Cerebellar cortex (tissue), 1 donor: ENCODE measurements at regions not wholly inside any gene's neighbourhood (a gene's known extent, or its start where the extent isn't known, plus 50 kb on each side); places are given as distances from the start of the nearest gene placed in this dataset.

Experiments
- DNase-seq: peaks from one replicate; pipeline ENCODE4 v3.0.0-alpha.2; 2015; ENCODE audit warnings: low spot score

DNA sequence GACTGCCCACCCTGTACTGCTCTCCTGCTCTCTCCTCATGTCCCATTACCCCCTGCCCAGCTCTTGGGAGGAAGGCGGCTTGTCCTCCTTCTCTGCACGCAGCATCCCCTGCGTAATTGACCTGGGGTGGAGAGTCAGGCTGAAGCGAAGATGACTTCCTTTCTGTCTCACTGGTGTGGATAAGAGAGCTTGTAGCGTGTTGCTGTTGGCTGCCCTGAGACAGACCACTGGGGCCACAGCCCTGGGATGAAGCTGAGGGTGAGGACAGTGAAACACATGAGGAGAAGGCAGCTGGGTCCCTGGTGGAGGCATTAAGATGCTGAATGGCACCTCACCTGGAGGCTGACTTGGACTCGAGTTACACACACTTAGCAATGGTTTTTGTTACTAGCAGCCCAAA, 310.3 kb upstream of the ZNF32 start:
- no peak for DNase-seq

DNA sequence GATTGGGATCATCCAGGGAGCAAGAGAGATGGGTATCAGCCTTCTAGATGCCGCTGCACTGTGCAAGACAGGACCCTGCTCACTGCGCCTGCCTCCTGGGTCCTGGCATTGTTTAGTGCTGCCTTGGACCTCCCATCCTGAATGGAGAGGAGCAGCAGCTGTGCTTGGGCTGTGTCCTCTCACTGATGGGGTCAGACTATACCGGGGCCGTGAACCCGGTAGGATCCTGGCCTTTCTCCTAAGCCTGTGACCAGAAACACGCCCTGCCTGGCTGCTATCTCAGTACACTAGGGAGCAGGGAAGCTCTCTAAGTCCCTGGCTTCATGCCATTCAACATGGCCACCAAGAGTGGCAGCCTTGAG, 309.4 kb upstream of the ZNF32 start:
- DNase-seq = no peak

DNA sequence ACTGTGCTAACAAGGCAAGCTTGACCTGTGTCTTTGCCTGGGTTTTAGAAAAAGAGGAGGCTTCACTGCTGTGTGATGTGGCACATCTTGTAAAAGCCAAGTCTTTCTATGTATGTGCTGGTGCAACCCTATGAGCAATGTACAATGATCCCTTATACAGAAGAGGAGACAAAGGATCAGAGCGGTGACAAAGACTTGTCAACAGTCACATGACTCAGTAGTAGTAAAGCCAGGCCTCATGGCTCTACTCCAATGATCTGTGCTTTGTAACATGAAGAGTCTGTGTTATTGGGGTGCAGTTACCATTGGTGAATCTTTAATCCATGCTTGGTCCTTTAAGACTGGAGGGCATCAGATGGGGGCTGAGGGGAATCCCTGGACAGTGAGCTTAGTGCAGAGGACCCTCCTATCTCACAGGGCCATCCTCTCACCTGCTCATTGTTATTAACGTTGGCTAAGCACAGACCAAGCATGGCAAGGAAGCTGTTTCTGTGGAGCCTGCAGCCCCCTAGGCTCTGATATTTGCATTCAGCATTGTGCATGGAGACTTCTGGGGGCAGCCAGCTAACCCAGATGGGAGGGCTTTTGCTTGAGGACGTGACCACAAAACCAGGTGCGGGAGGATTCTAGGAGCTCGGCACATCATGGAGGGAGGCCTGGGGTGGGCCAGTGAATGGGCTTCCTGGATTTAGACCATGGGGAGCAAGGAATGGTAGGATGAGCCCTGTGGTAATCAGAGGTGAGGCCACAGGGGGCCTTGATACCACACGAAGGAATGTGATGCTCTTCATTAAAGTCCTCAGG, 308.8 kb upstream of the ZNF32 start:
- DNase-seq = no peak

DNA sequence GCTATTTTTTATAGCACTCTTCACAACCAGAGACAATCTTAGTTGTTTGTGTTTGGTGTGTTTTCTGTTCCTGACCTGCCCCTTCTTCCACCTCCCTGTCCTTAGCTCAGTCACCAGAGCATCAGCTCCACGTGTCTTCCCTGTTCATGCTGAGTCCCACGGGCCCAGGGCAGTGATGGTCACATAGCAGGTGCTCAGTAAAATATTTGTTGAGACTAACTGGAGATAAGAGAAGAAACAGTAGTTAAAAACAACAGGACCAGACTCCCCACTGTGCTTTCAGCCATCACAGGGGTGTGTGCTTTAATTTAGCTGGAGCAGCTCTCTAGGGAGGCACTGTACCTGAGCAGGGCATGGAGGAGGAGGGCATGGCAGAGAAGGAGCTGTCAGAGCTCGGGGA, 307.3 kb upstream of the ZNF32 start:
- no peak for DNase-seq

DNA sequence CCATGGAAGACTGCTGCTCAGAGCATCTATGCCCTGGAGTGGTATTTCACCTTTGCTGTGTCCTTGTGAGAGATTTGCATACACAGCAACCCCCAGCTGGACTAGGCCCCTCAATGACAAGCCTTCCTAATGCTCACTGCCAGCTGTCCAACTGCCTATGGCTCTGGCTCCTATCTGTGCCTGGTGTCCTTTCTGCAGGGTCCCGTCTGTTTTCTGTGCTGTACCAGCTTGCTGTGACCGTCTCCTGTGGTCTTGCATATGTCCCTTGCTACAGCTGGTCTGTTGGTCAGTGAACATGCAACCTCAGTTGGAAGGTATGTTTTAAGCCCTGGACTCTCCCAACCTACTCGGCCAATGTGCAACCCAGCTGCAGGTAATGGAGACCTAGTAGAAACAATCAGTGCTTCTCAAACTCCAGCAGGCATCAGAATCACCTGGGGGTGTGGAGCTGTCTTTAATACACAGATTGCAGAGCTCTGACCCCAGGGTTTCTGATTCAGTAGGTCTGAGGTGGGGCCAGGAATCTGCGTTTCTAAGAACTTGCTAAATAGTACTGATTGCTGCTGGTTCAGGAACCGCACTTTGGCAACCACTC, 306.4 kb upstream of the ZNF32 start:
- DNase-seq = no peak

DNA sequence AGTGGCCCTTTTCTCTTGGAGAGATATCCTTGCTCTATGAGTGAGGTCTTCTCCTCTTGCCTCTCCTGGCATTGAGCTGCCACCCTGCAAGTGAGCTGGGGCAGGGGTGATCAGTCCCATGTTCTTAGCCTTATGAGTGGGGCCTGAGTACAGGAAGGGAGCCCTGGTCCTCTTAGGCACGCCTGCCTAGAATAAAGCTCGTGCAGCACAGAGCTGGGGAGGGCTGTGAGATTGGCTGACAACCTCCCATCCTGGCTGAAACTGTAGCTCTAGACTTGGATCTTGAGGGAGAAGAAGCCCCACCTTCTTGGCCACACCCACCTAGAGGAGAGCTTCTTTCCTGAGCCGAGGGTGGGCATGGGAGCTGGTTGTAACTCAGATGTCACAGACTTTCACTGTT, 305.0 kb upstream of the ZNF32 start:
- DNase-seq = no peak

DNA sequence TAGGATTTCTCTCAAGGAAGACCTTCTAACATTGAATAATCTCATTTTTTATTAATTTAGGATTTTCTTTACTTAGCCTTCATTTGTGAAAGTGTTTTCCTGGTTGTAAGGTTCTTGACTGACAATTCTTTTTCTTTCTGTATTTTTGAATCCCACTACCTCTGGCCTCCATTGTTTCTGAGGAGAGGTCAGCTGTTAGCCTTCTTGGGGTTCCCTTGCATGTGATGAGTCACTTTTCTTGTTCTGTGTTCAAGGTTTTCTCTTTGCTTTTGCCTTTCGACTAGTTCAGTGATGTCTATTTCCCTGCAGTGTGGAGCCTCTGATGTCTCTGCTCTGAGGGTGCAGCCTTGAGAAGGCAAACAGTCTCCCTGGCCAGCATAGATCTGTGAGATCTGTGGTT, 304.1 kb upstream of the ZNF32 start:
- no peak for DNase-seq

DNA sequence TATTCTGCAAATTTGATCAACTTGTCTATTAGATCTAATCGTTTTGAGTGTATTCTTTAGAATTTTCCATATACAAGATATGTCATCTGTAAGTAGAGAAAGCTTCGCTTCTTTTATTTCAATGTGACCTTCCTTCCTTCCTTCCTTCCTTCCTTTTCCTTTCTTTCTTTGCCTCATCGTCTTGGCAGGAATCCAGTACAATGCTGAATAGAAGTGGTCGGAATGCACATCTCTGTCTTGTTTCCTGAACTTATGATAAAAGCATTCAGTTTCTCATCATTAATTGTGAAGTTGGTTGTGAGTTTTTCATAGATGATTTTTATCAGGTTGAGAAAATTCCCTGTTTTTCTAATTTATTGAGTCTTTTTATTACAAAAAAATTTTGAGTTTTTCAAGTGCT, 300.7 kb upstream of the ZNF32 start:
- no peak for DNase-seq

DNA sequence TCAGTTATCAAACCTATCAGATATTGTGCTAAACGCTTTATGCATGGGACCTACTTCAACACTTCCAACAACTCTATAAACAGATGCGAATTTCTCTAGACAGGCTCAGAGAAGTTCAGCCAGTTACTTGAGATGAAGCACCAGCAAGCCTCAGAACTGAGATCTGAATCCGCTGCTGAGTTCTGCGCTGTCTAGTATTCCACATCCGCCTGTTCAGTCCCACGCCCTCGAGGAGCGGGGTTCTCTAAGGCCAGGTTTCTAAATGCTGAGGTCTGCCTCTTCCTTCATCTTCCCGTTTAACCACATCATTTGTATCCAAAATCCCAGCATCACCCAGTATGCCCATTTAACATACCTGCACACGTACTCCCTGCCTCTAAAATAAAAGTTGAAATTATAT, 297.8 kb upstream of the ZNF32 start:
- no peak for DNase-seq

DNA sequence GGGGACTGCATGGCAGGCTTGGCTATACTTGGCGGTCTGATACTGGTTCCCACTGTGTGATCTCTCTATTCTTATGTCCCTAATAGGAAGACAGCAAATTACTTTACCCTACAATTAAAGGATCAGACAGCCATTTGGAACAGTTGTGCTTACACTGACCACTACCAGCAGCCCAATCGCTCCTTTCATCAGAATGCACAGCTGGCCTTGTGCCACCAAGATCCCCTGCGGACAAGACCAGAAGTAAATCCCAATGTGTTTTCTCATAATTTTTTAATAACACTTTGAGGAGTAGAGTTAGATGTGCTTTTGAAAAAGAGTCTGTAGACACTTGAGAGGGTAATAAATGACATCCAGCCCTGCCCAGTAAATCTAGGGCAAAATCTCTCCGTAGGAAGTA, 297.2 kb upstream of the ZNF32 start:
- no peak for DNase-seq

DNA sequence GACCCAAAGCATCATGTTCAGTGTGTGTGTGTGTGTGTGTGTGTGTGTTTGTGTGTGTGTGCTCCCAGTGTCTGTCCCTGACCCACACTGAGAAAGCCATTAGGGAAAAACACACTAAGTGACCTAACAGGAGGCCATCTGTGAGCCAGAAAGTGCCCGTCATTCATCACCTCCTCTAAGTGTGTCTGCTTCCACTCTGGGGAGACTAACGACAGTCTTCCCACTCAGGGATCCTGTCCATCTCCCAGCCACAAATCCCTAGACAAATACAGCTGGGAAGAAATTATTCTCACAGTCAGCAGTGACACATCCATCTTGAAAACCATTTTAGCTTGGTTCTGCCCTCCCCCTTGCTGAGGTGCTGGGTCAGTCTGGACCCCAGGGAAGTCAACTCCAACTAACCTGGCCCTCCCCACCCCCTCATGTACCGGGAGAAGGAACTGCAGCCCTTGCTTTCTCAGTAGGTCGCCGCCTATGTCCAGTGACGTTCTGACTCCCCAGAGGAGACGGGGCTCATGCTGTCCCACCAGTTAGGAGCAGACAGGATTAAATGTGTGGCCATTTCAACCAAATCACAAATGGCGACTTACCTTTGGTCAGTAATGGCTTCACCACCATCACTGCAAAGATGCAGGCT, 296.5 kb upstream of the ZNF32 start:
- no peak for DNase-seq

DNA sequence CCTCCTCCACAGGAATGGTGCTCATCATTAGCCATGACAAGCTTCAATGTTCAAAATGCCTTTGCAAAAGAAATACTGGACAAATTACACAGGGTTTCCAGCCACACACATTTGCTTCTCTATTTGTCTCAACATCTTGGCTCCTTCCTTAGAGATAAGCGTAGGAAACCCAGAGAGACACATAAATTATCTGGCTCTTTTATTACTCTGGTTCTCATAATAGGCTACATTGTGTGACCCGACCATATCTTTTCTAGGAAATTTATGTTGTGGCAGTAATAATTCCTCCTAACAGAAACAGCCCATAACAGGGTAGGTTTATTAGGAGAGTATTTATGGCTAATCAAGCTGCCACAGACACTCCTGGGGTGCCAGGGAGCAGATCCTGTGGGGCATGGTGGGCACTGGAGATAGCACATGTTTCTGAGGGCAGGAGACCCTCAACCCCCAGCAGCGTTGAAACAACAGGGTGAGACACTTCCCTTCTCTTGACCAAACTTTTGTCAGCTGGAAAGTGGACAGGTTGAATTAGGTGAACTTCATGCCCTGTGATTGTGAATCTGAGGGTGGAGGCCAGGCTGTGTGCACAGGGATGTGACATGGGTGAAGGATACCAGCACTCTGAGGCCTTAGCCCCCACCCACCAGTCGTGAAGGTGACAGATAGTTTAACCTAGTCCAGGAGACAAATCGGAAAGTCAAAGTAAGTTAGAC, 295.9 kb upstream of the ZNF32 start:
- no peak for DNase-seq

DNA sequence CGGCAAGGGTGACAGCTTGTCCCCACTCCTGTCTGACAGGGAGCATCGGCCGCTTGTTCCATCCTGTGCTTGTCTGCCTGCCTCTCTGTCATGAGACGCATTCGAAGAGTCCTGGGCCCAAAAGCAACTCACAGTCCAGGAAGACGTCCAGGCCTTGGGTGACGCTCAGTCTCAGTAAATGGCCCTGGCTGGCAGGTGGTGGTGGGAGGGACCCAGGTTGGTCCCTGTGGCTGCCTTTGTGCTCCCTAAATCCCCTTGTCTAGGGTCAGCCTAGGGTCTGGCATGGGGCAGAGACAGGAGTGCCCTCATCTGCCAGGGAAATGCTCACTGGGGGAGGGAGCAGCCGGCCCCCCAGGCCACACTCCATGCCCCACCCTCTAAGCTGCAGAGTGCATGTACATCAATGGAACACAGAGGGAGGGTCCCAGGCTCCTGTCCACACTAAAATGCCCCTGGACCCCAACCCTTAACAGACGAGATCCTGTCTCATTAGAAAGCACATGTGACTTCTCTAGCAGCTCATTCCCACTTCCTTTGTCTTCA, 295.2 kb upstream of the ZNF32 start:
- no peak for DNase-seq

DNA sequence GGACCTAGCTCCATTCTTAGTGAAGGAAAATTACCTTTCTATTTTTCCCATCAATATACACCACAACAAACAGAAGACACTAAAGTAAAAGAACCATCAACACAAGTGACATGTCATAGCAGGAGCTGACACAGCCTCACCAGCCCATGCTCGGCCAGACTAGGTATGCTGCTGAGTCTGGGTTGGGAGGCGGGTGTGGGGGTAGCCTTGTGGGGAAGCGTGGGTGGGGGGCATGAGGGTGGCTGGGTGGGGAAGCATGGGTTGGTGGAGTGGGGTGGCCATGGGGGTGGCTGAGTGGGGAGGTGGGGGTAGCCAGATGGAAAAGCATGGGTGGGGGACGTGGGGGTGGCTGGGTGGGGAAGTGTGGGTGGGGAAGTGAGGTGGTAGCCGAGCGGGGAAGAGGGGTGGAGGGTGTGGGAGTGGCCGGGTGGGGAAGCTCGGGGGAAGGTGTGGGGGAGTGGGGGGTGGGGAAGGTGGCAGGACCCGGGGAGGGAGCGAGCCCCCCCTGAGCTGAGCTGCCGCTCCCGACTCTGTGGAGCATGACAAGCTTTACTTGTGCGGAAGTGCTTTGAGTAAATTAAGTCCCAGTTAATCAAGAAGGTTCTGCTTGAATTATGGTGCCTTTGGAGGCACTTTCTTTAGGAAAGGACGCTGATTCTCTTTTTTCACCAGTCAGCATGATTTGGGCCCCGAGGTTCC, 294.6 kb upstream of the ZNF32 start:
- no peak for DNase-seq

DNA sequence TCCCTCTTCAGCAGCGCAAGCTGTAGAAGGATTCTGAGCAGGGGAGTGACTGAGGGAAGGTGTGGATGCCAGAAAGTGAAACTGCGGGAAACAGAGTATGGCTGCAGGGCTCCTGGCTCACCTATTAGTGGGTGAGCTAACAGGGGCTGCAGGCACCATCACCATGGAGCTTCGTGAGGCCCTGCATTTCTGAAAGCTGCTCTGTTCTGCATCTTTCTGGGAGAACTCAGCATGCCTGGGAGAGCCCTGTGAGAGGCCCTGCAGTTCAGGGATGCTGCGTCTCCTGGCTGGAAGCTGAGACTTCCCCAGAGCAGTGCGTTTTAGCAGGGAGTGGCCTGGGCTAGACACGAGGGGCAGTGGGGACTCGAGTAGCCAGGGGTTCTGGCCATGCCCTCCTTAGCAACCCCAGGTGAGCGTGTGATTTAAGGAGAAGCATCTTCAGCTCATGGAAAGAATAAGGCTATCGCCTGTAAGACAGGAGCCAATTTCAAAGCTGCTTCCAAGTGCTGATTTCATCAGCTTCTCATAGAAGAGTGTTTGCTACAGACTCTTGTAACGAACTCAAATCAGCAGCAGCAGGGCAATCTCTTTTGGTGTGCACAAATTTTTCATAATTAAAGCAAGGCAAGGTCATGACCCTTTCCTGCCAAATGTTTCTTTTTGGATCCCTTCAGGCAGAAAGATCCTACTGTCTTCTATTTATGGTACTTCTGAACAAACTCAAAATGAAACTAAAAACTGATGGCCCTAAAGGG, 293.6 kb upstream of the ZNF32 start:
- peak; percentile 42 for DNase-seq

DNA sequence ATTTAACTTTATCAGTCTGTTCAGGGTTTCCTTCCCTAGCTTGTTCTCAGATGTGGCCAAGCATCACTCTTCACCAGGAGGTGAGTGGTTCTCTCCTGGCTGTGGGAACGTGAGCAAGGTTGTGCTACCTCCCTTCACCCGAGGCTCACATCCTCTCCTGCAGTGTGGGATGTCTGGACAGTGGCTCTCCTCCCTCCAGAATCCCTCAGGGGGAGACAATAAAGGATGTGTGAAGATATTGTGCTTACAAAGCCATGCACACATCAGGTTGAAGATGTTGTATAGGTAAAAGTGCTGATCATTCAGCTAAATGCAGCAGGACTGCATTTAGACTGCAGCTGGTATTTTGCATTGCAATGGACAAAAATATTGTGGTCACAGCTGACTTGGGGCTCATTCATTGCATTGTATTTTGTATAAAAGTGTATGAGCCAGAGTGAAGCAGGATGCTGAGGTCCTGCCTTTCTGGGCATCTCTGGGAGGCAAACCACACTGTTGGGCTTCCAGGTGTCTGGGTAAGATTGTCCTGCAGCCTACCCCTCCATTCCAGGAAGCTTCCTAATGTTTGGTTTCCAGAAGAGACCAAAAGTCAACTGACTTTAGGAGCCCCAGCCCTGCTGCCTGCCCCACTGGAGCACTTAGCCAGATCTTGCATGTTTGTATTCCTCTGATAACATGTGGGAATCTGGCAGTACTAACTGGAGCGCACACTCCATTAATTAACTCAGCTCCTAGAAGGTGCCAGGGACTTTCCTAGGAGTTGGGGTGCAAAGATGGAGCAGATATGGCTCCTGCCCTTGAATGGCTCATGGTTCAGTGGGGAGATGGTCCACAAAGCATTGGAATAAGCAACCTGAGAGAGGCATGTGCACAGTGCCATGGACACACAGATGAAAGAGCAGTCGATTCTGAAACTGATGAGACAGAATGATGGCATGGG, 292.5 kb upstream of the ZNF32 start:
- DNase-seq = peak; percentile 41

DNA sequence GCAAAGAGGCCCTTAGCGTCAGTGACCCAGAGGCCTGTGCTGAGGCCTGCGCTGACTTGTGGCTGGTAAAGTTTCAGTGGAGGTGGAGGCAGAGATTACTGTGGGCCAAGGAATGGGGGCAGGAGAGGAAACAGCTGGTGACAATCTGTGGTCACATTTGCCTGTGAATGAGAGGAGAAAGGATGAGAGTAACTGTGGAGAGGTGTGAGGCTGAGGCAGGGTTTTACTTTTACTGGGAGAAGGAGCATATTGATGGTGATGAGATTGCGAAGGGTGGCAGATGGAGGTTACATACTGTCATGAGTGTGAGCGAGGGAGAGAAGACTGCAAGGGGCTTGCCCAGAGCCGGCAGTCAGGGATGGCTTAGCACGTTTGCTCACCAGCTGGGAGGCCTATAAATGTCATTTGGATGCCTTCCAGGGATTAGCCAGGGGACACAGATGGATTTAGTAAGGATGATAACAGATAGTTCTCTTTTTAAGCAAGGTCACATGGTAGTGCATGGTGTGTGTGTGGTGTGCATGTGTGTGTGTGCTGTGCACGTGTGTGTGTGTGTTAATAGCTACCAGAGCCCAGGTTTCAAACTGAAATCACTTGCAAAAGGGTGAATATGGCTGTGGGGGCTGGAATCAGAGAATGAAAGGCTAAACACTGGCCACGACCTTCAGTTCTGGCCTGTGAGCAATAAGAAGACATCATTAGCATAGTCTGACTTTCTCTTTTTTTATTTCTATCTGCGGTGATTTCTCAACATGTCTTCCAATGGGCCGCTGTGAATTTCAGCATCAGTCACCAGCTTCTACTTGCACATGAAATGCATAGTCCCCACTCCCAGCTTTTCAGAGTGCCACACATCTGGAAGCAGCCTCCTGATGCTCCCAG, 291.5 kb upstream of the ZNF32 start:
- peak; percentile 76 for DNase-seq

DNA sequence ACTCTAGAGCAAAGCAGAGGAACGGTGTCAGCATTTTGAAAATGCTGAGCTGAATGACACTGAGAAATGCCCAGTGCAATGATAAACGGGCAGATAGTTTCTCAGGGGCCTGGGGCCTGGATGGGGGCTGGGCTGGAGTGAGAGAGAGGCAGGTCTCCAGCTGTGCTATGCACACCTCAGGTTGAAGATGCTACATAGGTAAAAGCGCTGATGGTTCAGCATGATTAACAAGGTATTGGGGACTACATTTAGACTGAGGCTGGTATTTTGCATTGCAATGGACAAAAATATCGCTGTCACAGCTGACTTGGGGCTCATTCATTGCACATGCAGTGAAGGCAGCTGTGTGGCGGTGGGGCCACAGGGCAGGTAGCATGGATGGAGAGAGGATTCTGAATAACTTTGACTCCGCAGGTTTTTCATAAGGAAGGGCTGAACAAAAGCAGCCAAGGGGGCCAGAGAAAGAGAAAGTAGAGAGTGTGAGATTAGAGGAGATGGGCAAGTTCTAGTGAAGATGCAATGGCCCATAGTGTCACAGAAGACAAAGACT, 290.8 kb upstream of the ZNF32 start:
- no peak for DNase-seq

DNA sequence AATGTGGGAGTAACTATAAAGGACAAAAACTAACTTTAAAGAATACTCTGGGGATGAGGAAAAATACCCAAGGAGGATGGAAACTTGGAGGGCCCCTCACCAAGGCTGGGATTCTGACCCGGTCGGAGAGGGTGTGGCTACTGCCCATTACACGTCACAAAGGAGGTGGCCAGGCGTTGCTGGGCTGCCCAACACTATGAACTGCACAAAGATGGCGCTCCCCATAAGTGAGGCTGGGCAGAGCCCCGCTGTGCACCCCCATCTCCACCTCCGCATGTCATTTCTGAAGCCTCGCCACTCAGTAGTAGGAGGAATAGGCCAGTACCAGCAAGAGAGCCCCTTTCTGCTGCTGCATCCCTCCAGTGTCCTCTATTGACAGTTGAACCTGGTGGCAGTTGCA, 290.1 kb upstream of the ZNF32 start:
- no peak for DNase-seq
